ENCODE measurements at regions not wholly inside any gene's neighbourhood (a gene's known extent, or its start where the extent isn't known, plus 50 kb on each side); places are given as distances from the start of the nearest gene placed in this dataset.
"Not testable (repeated sequence)": the region's sequence is repeated elsewhere in the genome, so short reads cannot be mapped to it uniquely, and the experiment has no call there.

GRCh38 chr9:85880507-85880906 is 60.4 kb upstream of the NAA35 start:
- not testable (repeated sequence) for TF ChIP-seq CTCF (IDR thresholded peaks at IDR 0.05 in 2 of 3, conservative IDR thresholded peaks at IDR 0.05 in 1 of 3; ENCODE audit: borderline replicate concordance in 1 of 3, insufficient read depth in 1 of 3, low read depth in 2 of 3, low read length in 2 of 3); EZH2 (IDR thresholded peaks at IDR 0.05); POLR2A (IDR thresholded peaks at IDR 0.05; ENCODE audit: borderline replicate concordance, extremely low read depth, insufficient read depth, insufficient read length); JUND (IDR thresholded peaks at IDR 0.05)

Measured in HCT116 (cell line).